ENCODE measurements at regions not wholly inside any gene's neighbourhood (a gene's known extent, or its start where the extent isn't known, plus 50 kb on each side); places are given as distances from the start of the nearest gene placed in this dataset.

- no peak overlapping the region for H3K27ac Mint-ChIP-seq
- H3K4me1 ChIP-seq (ENCODE audit: control insufficient read depth in 2 of 2, insufficient read depth in 2 of 2, low read length in 2 of 2) = no peaks in the 10 kb centered on the region
- H3K4me1 Mint-ChIP-seq = no peaks in the 10 kb centered on the region
- POLR2A ChIA-PET = no interaction called here
- DNase-seq (no peak), ATAC-seq (ENCODE audit: low read depth) (no peak)
- no peak for TF ChIP-seq EZH2 (IDR thresholded peaks at IDR 0.05; ENCODE audit: borderline replicate concordance, insufficient read depth, low read depth, low read length, poor library complexity, severe bottlenecking)
- TF ChIP-seq, protein P1, sequence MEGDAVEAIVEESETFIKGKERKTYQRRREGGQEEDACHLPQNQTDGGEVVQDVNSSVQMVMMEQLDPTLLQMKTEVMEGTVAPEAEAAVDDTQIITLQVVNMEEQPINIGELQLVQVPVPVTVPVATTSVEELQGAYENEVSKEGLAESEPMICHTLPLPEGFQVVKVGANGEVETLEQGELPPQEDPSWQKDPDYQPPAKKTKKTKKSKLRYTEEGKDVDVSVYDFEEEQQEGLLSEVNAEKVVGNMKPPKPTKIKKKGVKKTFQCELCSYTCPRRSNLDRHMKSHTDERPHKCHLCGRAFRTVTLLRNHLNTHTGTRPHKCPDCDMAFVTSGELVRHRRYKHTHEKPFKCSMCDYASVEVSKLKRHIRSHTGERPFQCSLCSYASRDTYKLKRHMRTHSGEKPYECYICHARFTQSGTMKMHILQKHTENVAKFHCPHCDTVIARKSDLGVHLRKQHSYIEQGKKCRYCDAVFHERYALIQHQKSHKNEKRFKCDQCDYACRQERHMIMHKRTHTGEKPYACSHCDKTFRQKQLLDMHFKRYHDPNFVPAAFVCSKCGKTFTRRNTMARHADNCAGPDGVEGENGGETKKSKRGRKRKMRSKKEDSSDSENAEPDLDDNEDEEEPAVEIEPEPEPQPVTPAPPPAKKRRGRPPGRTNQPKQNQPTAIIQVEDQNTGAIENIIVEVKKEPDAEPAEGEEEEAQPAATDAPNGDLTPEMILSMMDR (IDR thresholded peaks at IDR 0.05) = no peak
- no peak overlapping the region for H3K4me2 ChIP-seq (replicated peaks; ENCODE audit: low read depth, low read length, poor library complexity, severe bottlenecking)
- H3K79me2 ChIP-seq (ENCODE audit: control insufficient read depth, insufficient read depth, low read length) = no peaks in the 10 kb centered on the region
- no peak overlapping the region for H3K9ac ChIP-seq (ENCODE audit: low read length)
- CTCF ChIA-PET = no interaction called here
- H3K4me3 ChIP-seq (ENCODE audit: control extremely low read depth in 1 of 5, extremely low read depth in 1 of 5, insufficient read depth in 1 of 5, low read depth in 2 of 5, low read length in 4 of 5) = no peak overlapping the region
- no peak overlapping the region for H2AFZ ChIP-seq (ENCODE audit: insufficient read depth, low read depth, low read length, poor library complexity, severe bottlenecking)
- peaks cover 0 to 7% (median 0%) of the 10 kb centered on the region in 3 donors for H3K9me3 ChIP-seq (ENCODE audit: control extremely low read depth in 1 of 3, control insufficient read depth in 2 of 3, insufficient read depth in 1 of 3, low read length in 2 of 3)
- no peaks in the 10 kb centered on the region for H3K27me3 ChIP-seq (replicated peaks in 1 of 4; ENCODE audit: control extremely low read depth in 1 of 4, control insufficient read depth in 3 of 4, insufficient read depth in 4 of 4, low read length in 3 of 4)
- H3K27me3 Mint-ChIP-seq = no peaks in the 10 kb centered on the region
- H3K4me3 Mint-ChIP-seq = no peak overlapping the region
- no peaks in the 10 kb centered on the region for H3K36me3 ChIP-seq (replicated peaks in 1 of 2; ENCODE audit: control extremely low read depth in 1 of 2, control insufficient read depth in 1 of 2, extremely low read depth in 1 of 2, insufficient read depth in 2 of 2, low read length in 1 of 2)
- H4K20me1 ChIP-seq (ENCODE audit: control insufficient read depth, insufficient read depth, low read length, poor library complexity, severe bottlenecking) = no peaks in the 10 kb centered on the region
- no peak overlapping the region for H3K27ac ChIP-seq (ENCODE audit: low read length in 2 of 2)
- WGBS (ENCODE audit: insufficient coverage) = 94% methylated on average over 3 of the region's 4 CpGs
- intact Hi-C loops (cut with micrococcal nuclease) = no loop called here
- no peaks in the 10 kb centered on the region for H3K9me3 Mint-ChIP-seq (ENCODE audit: insufficient read depth)
Measured at GRCh38 chr10:33559105-33559504, 224.6 kb upstream of the NRP1 start.

- WGBS (ENCODE audit: insufficient coverage) = no CpG with 5 or more reads among the region's 1 CpG
- Mint-ChIP-seq H3K27me3 (no peaks in the 10 kb centered on the region), H3K4me1 (no peaks in the 10 kb centered on the region), H3K4me3 (no peak overlapping the region), H3K9me3 (ENCODE audit: insufficient read depth) (no peaks in the 10 kb centered on the region), H3K27ac (no peak overlapping the region)
- H3K4me3 ChIP-seq (ENCODE audit: control extremely low read depth in 1 of 5, extremely low read depth in 1 of 5, insufficient read depth in 1 of 5, low read depth in 2 of 5, low read length in 4 of 5) = no peak overlapping the region
- H3K79me2 ChIP-seq (ENCODE audit: control insufficient read depth, insufficient read depth, low read length) = no peaks in the 10 kb centered on the region
- no peak for TF ChIP-seq EZH2 (IDR thresholded peaks at IDR 0.05; ENCODE audit: borderline replicate concordance, insufficient read depth, low read depth, low read length, poor library complexity, severe bottlenecking)
- TF ChIP-seq, protein P1 (IDR thresholded peaks at IDR 0.05) = no peak
- no peaks in the 10 kb centered on the region for H3K36me3 ChIP-seq (replicated peaks in 1 of 2; ENCODE audit: control extremely low read depth in 1 of 2, control insufficient read depth in 1 of 2, extremely low read depth in 1 of 2, insufficient read depth in 2 of 2, low read length in 1 of 2)
- no peak overlapping the region for H3K9ac ChIP-seq (ENCODE audit: low read length)
- CTCF ChIA-PET = no interaction called here
- intact Hi-C loops (cut with micrococcal nuclease) = no loop called here
- DNase-seq (no peak), ATAC-seq (ENCODE audit: low read depth) (no peak)
- POLR2A ChIA-PET = no interaction called here
- no peaks in the 10 kb centered on the region for H4K20me1 ChIP-seq (ENCODE audit: control insufficient read depth, insufficient read depth, low read length, poor library complexity, severe bottlenecking)
- no peaks in the 10 kb centered on the region for H3K27me3 ChIP-seq (replicated peaks in 1 of 4; ENCODE audit: control extremely low read depth in 1 of 4, control insufficient read depth in 3 of 4, insufficient read depth in 4 of 4, low read length in 3 of 4)
- H3K27ac ChIP-seq (ENCODE audit: low read length in 2 of 2) = no peak overlapping the region
- H3K9me3 ChIP-seq (ENCODE audit: control extremely low read depth in 1 of 3, control insufficient read depth in 2 of 3, insufficient read depth in 1 of 3, low read length in 2 of 3) = peaks cover 0 to 4% (median 0%) of the 10 kb centered on the region in 3 donors
- no peak overlapping the region for H2AFZ ChIP-seq (ENCODE audit: insufficient read depth, low read depth, low read length, poor library complexity, severe bottlenecking)
- no peak overlapping the region for H3K4me2 ChIP-seq (replicated peaks; ENCODE audit: low read depth, low read length, poor library complexity, severe bottlenecking)
- no peaks in the 10 kb centered on the region for H3K4me1 ChIP-seq (ENCODE audit: control insufficient read depth in 2 of 2, insufficient read depth in 2 of 2, low read length in 2 of 2)
Measured at GRCh38 chr10:33557313-33557712, 222.8 kb upstream of the NRP1 start.

Data from B cell (primary cell).